SK-N-SH (cell line): ENCODE measurements at regions not wholly inside any gene's neighbourhood (a gene's known extent, or its start where the extent isn't known, plus 50 kb on each side); places are given as distances from the start of the nearest gene placed in this dataset.

Experiments used
- CTCF ChIA-PET: fragments of 300-600, 350-600 bp; formaldehyde crosslinking; extraction: SDS; loops from one replicate; lab custom pipeline; 2021; lab: Yijun Ruan, JAX
- POLR2A ChIA-PET: fragments of 350-600 bp; sonication (Branson Sonifier 250); formaldehyde crosslinking; extraction: SDS; loops from one replicate; lab custom pipeline; 2020; ENCODE audit warnings: antibody characterized with exemption, inconsistent platforms; lab: Yijun Ruan, JAX
- DNase-seq: peaks from one replicate; pipeline ENCODE4 v3.0.0; 2012
- H2AFZ ChIP-seq: fragments of 200-600 bp; sonication (generic); 2 replicates; pipeline ENCODE4 v1.8.1; 2016; ENCODE audit warnings: antibody characterized with exemption, mild to moderate bottlenecking, low read depth
- H3F3A ChIP-seq: fragments of 200-600 bp; sonication (generic); replicated peaks from 2 replicates; pipeline ENCODE3; 2016; ENCODE audit warnings: antibody characterized with exemption, mild to moderate bottlenecking; ENCODE audit not compliant: insufficient read depth
- H3K27ac ChIP-seq, 2 experiments: fragments of 200-500 bp in 1 of 2; fragments of 200-600 bp in 1 of 2; sonication (Bioruptor generic) in 1 of 2; sonication (generic), shearing (Covaris generic) in 1 of 2; 2 replicates each; pipeline versions ENCODE4 v1.5.1 to v1.6.1; 2014 to 2016; ENCODE audit warnings: low read depth in 2 of 2, inconsistent platforms in 1 of 2, low read length in 1 of 2, mild to moderate bottlenecking in 1 of 2, mixed read lengths in 1 of 2
- H3K27me3 ChIP-seq: fragments of 200-600 bp; sonication (generic), shearing (Covaris generic); 2 replicates; pipeline ENCODE4 v1.6.1; 2016; ENCODE audit warnings: mixed run types; ENCODE audit not compliant: insufficient read depth
- H3K36me3 ChIP-seq, 2 experiments: fragments of 200-500 bp in 1 of 2; fragments of 200-600 bp in 1 of 2; sonication (Bioruptor generic) in 1 of 2; sonication (generic) in 1 of 2; replicated peaks in 1 of 2; 2 replicates each; pipeline versions ENCODE3 to v1.5.1; 2014 to 2016; ENCODE audit warnings: low read length in 1 of 2, mild to moderate bottlenecking in 1 of 2; ENCODE audit not compliant: insufficient read depth in 2 of 2, control insufficient read depth in 1 of 2
- H3K4me1 ChIP-seq, 2 experiments: fragments of 200-500 bp in 1 of 2; fragments of 200-600 bp in 1 of 2; sonication (Bioruptor generic) in 1 of 2; sonication (generic), shearing (Covaris generic) in 1 of 2; 2 replicates each; pipeline versions ENCODE4 v1.5.1 to v1.6.1; 2014 to 2016; ENCODE audit warnings: low read depth in 1 of 2, low read length in 1 of 2, mixed run types in 1 of 2; ENCODE audit not compliant: insufficient read depth in 2 of 2, control insufficient read depth in 1 of 2
- H3K4me2 ChIP-seq: fragments of 200-600 bp; sonication (generic), shearing (Covaris generic); 2 replicates; pipeline ENCODE4 v1.6.1; 2017; ENCODE audit warnings: mixed run types
- H3K4me3 ChIP-seq, 2 experiments: fragments of 200-500 bp in 1 of 2; fragments of 200-600 bp in 1 of 2; sonication (Bioruptor generic) in 1 of 2; sonication (generic), shearing (Covaris generic) in 1 of 2; 2 replicates each; pipeline versions ENCODE4 v1.5.1 to v1.8.1; 2014 to 2016; ENCODE audit warnings: low read depth in 2 of 2, inconsistent platforms in 1 of 2, low read length in 1 of 2, mild to moderate bottlenecking in 1 of 2, mixed read lengths in 1 of 2, moderate library complexity in 1 of 2
- H3K79me2 ChIP-seq: fragments of 200-600 bp; sonication (generic); 2 replicates; pipeline ENCODE4 v1.8.1; 2017; ENCODE audit warnings: mild to moderate bottlenecking; ENCODE audit not compliant: insufficient read depth
- H3K9ac ChIP-seq: fragments of 200-600 bp; sonication (generic); 2 replicates; pipeline ENCODE4 v1.6.1; 2017; ENCODE audit warnings: mixed run types
- H3K9me2 ChIP-seq: fragments of 200-600 bp; sonication (generic); 2 replicates; pipeline ENCODE4 v1.6.1; 2017; ENCODE audit warnings: mixed run types
- H3K9me3 ChIP-seq: fragments of 200-600 bp; sonication (generic); 2 replicates; pipeline ENCODE4 v1.6.1; 2017; ENCODE audit warnings: mixed run types, mild to moderate bottlenecking, moderate library complexity
- H4K20me1 ChIP-seq: fragments of 200-600 bp; sonication (generic); 2 replicates; pipeline ENCODE4 v1.6.1; 2017; ENCODE audit warnings: mild to moderate bottlenecking, mixed run types; ENCODE audit not compliant: insufficient read depth
- CTCF ChIP-seq: fragments of 200-600 bp; sonication (generic); IDR thresholded peaks from 2 replicates; pipeline ENCODE4 v1.6.1; 2017; ENCODE audit warnings: antibody characterized with exemption, mild to moderate bottlenecking, moderate library complexity
- ELF1 ChIP-seq: IDR thresholded peaks from 2 replicates; pipeline ENCODE4 v1.4.0; 2012
- EP300 ChIP-seq, 2 experiments: IDR thresholded peaks; 2 replicates each; pipeline versions ENCODE4 v1.4.0 to v1.6.1; 2012; ENCODE audit warnings: borderline replicate concordance in 1 of 2, low read depth in 1 of 2, low read length in 1 of 2
- FOSL2 ChIP-seq: IDR thresholded peaks from 2 replicates; pipeline ENCODE4 v1.4.0; 2012; ENCODE audit warnings: low read depth, mild to moderate bottlenecking, moderate library complexity, borderline replicate concordance
- FOXJ3 ChIP-seq: sonication (generic); formaldehyde crosslinking; IDR thresholded peaks from 2 replicates; pipeline ENCODE4 v1.5.1; 2020; ENCODE audit warnings: mild to moderate bottlenecking, missing genetic modification reagents
- FOXM1 ChIP-seq: IDR thresholded peaks from 2 replicates; pipeline ENCODE4 v1.4.0; 2012; ENCODE audit warnings: low read depth, mild to moderate bottlenecking
- GABPA ChIP-seq: IDR thresholded peaks from 2 replicates; pipeline ENCODE4 v1.4.0; 2012; ENCODE audit warnings: low read depth, mild to moderate bottlenecking
- JUND ChIP-seq: IDR thresholded peaks from 2 replicates; pipeline ENCODE4 v1.4.0; 2012
- MEF2A ChIP-seq: IDR thresholded peaks from 2 replicates; pipeline ENCODE4 v1.4.0; 2012; ENCODE audit warnings: low read depth, borderline replicate concordance
- MXI1 ChIP-seq: IDR thresholded peaks from 2 replicates; pipeline ENCODE4 v1.6.1; 2012; ENCODE audit warnings: mild to moderate bottlenecking, low read depth, low read length, improper control_type of control experiment
- NFIC ChIP-seq: IDR thresholded peaks from 2 replicates; pipeline ENCODE4 v1.4.0; 2012; ENCODE audit warnings: borderline replicate concordance
- RAD21 ChIP-seq: IDR thresholded peaks from 2 replicates; pipeline ENCODE4 v1.6.1; 2012; ENCODE audit warnings: mild to moderate bottlenecking, low read length
- RCOR1 ChIP-seq: fragments of 150-350 bp; IDR thresholded peaks from 2 replicates; pipeline ENCODE4 v1.6.1; 2017; ENCODE audit warnings: antibody characterized with exemption, low read length
- RFX5 ChIP-seq: IDR thresholded peaks from 2 replicates; pipeline ENCODE4 v1.6.1; 2012; ENCODE audit warnings: mild to moderate bottlenecking, improper control_type of control experiment, low read length
- SIN3A ChIP-seq: IDR thresholded peaks from 2 replicates; pipeline ENCODE4 v1.6.1; 2012; ENCODE audit warnings: low read depth, mild to moderate bottlenecking, low read length, moderate library complexity, borderline replicate concordance
- USF1 ChIP-seq: IDR thresholded peaks from 2 replicates; pipeline ENCODE4 v1.4.0; 2012; ENCODE audit warnings: low read depth, borderline replicate concordance
- YY1 ChIP-seq: IDR thresholded peaks from 2 replicates; pipeline ENCODE4 v1.4.0; 2012; ENCODE audit warnings: low read depth, mild to moderate bottlenecking
- WGBS: methylation state at CpG from one replicate; pipeline ENCODE4 v1.1.6; 2017; ENCODE audit warnings: low lambda C conversion rate; 5-methylcytosine and 5-hydroxymethylcytosine counted together
- TF ChIP-seq, protein P1 (sequence below): fragments of 150-350 bp; IDR thresholded peaks from 2 replicates; pipeline ENCODE4 v1.6.1; 2016; ENCODE audit warnings: mild to moderate bottlenecking, low read depth, low read length
- TF ChIP-seq, protein P2 (sequence below): IDR thresholded peaks from 2 replicates; pipeline ENCODE4; 2012
- TF ChIP-seq, protein P3 (sequence below): IDR thresholded peaks from 2 replicates; pipeline ENCODE4 v1.6.1; 2012; ENCODE audit warnings: mild to moderate bottlenecking, low read depth, low read length, moderate library complexity

DNA sequence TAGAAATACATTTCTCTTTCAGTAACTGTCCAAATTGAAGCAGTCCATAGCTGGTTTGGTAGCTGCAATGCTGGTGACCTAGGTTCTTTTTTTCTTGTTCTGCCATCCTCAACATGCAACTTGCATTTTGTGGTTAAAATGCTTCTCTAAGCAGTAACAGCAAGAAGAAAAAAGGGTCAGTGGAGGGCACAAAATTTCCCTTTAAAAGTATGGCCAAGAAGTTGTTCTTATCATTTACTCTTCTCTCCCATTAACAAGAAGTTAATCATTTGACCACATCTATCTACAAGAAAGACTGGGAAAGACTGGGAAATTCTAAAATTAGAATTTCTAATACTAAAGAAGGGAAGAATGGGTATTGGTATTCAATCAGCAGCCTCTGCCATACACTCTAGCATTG is 569.9 kb downstream of the CPS1 start:
- H3K36me3 ChIP-seq = no peaks in the 10 kb centered on the region
- peaks cover 0 to 4% of the 10 kb centered on the region in 2 experiments; a peak in 2 of 4 replicates for H3K4me1 ChIP-seq
- H3K9me2 ChIP-seq = no peaks in the 10 kb centered on the region
- H3K27ac ChIP-seq = no peak overlapping the region
- H3K4me2 ChIP-seq = no peak overlapping the region
- no peak overlapping the region for H3K4me3 ChIP-seq
- H3K9ac ChIP-seq = no peak overlapping the region
- H4K20me1 ChIP-seq = no peaks in the 10 kb centered on the region
- no peak for DNase-seq
- TF ChIP-seq MEF2A (no peak), RFX5 (no peak), RAD21 (no peak), GABPA (no peak), MXI1 (no peak), FOXM1 (no peak), FOSL2 (no peak), JUND (no peak), ELF1 (no peak), NFIC (no peak), FOXJ3 (CRISPR knock-in tag) (no peak), CTCF (no peak), SIN3A (no peak)
- TF ChIP-seq, protein P1, sequence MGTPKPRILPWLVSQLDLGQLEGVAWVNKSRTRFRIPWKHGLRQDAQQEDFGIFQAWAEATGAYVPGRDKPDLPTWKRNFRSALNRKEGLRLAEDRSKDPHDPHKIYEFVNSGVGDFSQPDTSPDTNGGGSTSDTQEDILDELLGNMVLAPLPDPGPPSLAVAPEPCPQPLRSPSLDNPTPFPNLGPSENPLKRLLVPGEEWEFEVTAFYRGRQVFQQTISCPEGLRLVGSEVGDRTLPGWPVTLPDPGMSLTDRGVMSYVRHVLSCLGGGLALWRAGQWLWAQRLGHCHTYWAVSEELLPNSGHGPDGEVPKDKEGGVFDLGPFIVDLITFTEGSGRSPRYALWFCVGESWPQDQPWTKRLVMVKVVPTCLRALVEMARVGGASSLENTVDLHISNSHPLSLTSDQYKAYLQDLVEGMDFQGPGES = no peak
- H3K9me3 ChIP-seq = no peaks in the 10 kb centered on the region
- ChIA-PET CTCF (no interaction called here), POLR2A (no interaction called here)
- no peaks in the 10 kb centered on the region for H3F3A ChIP-seq
- H3K79me2 ChIP-seq = no peaks in the 10 kb centered on the region
- no peak overlapping the region for H2AFZ ChIP-seq
- no peaks in the 10 kb centered on the region for H3K27me3 ChIP-seq

GRCh38 chr2:211127501-211127900 is 571.1 kb downstream of the CPS1 start:
- POLR2A ChIA-PET = no interaction called here
- H3K4me1 ChIP-seq = peaks cover 0 to 4% of the 10 kb centered on the region in 2 experiments; a peak in 2 of 4 replicates
- no peaks in the 10 kb centered on the region for H3K36me3 ChIP-seq
- WGBS = 75% methylated on average over 2 of the region's 2 CpGs
- H3K9me2 ChIP-seq = no peaks in the 10 kb centered on the region
- no peaks in the 10 kb centered on the region for H4K20me1 ChIP-seq
- H3K27me3 ChIP-seq = no peaks in the 10 kb centered on the region
- H3K9ac ChIP-seq = no peak overlapping the region
- H3K79me2 ChIP-seq = no peaks in the 10 kb centered on the region
- H3K27ac ChIP-seq = no peak overlapping the region
- H3F3A ChIP-seq = no peaks in the 10 kb centered on the region
- H2AFZ ChIP-seq = no peak overlapping the region
- CTCF ChIA-PET = interaction anchor here (1.1 kb wide), 1 partner anchor 10 kb away, joined by 4 read pairs; no protein-coding TSS in a partner anchor
- H3K4me3 ChIP-seq = no peak overlapping the region
- DNase-seq = no peak
- H3K9me3 ChIP-seq = no peaks in the 10 kb centered on the region
- H3K4me2 ChIP-seq = no peak overlapping the region
- TF ChIP-seq, protein P2, sequence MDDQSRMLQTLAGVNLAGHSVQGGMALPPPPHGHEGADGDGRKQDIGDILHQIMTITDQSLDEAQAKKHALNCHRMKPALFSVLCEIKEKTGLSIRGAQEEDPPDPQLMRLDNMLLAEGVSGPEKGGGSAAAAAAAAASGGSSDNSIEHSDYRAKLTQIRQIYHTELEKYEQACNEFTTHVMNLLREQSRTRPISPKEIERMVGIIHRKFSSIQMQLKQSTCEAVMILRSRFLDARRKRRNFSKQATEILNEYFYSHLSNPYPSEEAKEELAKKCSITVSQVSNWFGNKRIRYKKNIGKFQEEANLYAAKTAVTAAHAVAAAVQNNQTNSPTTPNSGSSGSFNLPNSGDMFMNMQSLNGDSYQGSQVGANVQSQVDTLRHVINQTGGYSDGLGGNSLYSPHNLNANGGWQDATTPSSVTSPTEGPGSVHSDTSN = no peak
- TF ChIP-seq RCOR1 (no peak), FOXJ3 (CRISPR knock-in tag) (no peak), YY1 (no peak), USF1 (no peak), FOSL2 (no peak), EP300 (IDR thresholded peaks at IDR 0.05; ENCODE audit: borderline replicate concordance in 1 of 2, low read depth in 1 of 2, low read length in 1 of 2) (no peak)
- TF ChIP-seq, protein P1 = no peak
- TF ChIP-seq, protein P3, sequence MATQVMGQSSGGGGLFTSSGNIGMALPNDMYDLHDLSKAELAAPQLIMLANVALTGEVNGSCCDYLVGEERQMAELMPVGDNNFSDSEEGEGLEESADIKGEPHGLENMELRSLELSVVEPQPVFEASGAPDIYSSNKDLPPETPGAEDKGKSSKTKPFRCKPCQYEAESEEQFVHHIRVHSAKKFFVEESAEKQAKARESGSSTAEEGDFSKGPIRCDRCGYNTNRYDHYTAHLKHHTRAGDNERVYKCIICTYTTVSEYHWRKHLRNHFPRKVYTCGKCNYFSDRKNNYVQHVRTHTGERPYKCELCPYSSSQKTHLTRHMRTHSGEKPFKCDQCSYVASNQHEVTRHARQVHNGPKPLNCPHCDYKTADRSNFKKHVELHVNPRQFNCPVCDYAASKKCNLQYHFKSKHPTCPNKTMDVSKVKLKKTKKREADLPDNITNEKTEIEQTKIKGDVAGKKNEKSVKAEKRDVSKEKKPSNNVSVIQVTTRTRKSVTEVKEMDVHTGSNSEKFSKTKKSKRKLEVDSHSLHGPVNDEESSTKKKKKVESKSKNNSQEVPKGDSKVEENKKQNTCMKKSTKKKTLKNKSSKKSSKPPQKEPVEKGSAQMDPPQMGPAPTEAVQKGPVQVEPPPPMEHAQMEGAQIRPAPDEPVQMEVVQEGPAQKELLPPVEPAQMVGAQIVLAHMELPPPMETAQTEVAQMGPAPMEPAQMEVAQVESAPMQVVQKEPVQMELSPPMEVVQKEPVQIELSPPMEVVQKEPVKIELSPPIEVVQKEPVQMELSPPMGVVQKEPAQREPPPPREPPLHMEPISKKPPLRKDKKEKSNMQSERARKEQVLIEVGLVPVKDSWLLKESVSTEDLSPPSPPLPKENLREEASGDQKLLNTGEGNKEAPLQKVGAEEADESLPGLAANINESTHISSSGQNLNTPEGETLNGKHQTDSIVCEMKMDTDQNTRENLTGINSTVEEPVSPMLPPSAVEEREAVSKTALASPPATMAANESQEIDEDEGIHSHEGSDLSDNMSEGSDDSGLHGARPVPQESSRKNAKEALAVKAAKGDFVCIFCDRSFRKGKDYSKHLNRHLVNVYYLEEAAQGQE = no peak
